ENCODE measurements at regions not wholly inside any gene's neighbourhood (a gene's known extent, or its start where the extent isn't known, plus 50 kb on each side); places are given as distances from the start of the nearest gene placed in this dataset.

DNA sequence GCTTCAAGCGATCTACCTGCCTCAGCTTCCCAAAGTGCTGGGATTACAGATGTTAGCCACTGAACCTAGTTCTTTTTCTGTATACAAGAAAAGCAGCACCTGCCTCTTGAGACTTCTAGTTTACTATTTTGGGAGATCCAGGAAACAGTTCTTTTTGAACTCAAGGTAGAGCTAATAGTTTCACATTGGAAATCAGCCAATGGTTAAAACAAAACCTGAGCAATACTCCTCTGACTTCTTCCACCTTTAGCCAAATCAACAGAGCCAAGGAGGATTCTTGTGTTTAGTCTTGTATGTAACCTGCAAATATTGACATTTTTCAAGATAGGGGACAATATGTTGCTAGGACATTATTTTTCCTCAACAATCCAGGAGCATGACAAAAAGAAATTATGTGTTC, 349.4 kb downstream of the SH3GL2 start:
- CTCF ChIA-PET, result no interaction called here
- H3K4me3 ChIP-seq (ENCODE audit: insufficient read depth, low read depth, low read length), result no peak overlapping the region

More for the DNA sequence above, 349.4 kb downstream of the SH3GL2 start:
- BruUV-seq (replicated peaks), result no TSS peak
- Histone ChIP-seq H2AK9ac (replicated peaks; ENCODE audit: low read depth, low read length, poor library complexity) (no peak overlapping the region), H3K9me3 (ENCODE audit: control insufficient read depth, insufficient read depth, low read length) (no peaks in the 10 kb centered on the region), H3K4me1 (ENCODE audit: control insufficient read depth, insufficient read depth, low read length) (no peaks in the 10 kb centered on the region), H2AK5ac (ENCODE audit: low read depth, low read length) (no peak overlapping the region), H2BK15ac (ENCODE audit: low read depth, low read length) (no peak overlapping the region), H3K4ac (ENCODE audit: low read depth, low read length) (no peak overlapping the region), H3K27ac (ENCODE audit: insufficient read depth, low read length) (no peak overlapping the region), H2BK5ac (ENCODE audit: low read depth, low read length, poor library complexity, severe bottlenecking) (no peak overlapping the region), H3K23ac (ENCODE audit: low read depth, low read length) (no peak overlapping the region), H3K27me3 (ENCODE audit: control insufficient read depth, insufficient read depth, low read length) (no peaks in the 10 kb centered on the region), H2AFZ (replicated peaks; ENCODE audit: low read length, poor library complexity) (no peak overlapping the region), H3K56ac (ENCODE audit: extremely low read depth, insufficient read depth, low read length) (no peak overlapping the region), H3K79me1 (ENCODE audit: low read depth in 1 of 2, low read length in 2 of 2) (no peaks in the 10 kb centered on the region), H2BK20ac (ENCODE audit: low read depth, low read length) (no peak overlapping the region), H3K9me1 (ENCODE audit: insufficient read depth, low read length) (no peaks in the 10 kb centered on the region), H3K18ac (ENCODE audit: low read depth, low read length) (no peak overlapping the region), H3K14ac (replicated peaks; ENCODE audit: low read depth, low read length) (no peak overlapping the region), H4K5ac (ENCODE audit: low read depth, low read length) (no peak overlapping the region), H3K36me3 (ENCODE audit: control insufficient read depth, insufficient read depth, low read length) (no peaks in the 10 kb centered on the region), H4K8ac (ENCODE audit: low read depth in 2 of 2, low read length in 2 of 2) (no peak overlapping the region), H4K91ac (ENCODE audit: insufficient read depth, low read depth, low read length) (no peak overlapping the region), H2BK120ac (ENCODE audit: low read depth, low read length) (no peak overlapping the region), H3K9ac (ENCODE audit: low read depth, low read length) (no peak overlapping the region), H3K4me2 (ENCODE audit: low read depth, low read length) (no peak overlapping the region), H4K20me1 (ENCODE audit: insufficient read depth, low read length) (no peaks in the 10 kb centered on the region)
- DNase-seq (no peak), ATAC-seq (ENCODE audit: low read depth) (no peak)
- in situ Hi-C loops (cut with MboI; ENCODE audit: low sequenced_read_pairs) (no loop called here), intact Hi-C loops (cut with micrococcal nuclease) (no loop called here), dilution Hi-C loops (cut with HindIII; ENCODE audit: low sequenced_read_pairs, unreplicated experiment) (no loop called here)
- WGBS, 2 experiments (ENCODE audit: extremely low coverage in 2 of 2, insufficient read length in 1 of 2), result no CpG with 5 or more reads among the region's 1 CpG
- POLR2A ChIA-PET (ENCODE audit: unreplicated experiment), result no interaction called here
- no peak for TF ChIP-seq RCOR1 (IDR thresholded peaks at IDR 0.05; ENCODE audit: insufficient replicate concordance, low read length)
- TF ChIP-seq, protein P1, sequence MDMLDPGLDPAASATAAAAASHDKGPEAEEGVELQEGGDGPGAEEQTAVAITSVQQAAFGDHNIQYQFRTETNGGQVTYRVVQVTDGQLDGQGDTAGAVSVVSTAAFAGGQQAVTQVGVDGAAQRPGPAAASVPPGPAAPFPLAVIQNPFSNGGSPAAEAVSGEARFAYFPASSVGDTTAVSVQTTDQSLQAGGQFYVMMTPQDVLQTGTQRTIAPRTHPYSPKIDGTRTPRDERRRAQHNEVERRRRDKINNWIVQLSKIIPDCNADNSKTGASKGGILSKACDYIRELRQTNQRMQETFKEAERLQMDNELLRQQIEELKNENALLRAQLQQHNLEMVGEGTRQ (IDR thresholded peaks at IDR 0.05; ENCODE audit: low read depth, low read length), result no peak
- TF ChIP-seq BHLHE40 (IDR thresholded peaks at IDR 0.05; ENCODE audit: low read depth, low read length), result no peak
- TF ChIP-seq RFX5 (IDR thresholded peaks at IDR 0.05; ENCODE audit: low read depth, low read length), result no peak
- TF ChIP-seq MAFK (IDR thresholded peaks at IDR 0.05; ENCODE audit: low read depth, low read length), result no peak
- TF ChIP-seq POLR2A (IDR thresholded peaks at IDR 0.05; ENCODE audit: low read depth, low read length), result no peak
- TF ChIP-seq MXI1 (IDR thresholded peaks at IDR 0.05; ENCODE audit: borderline replicate concordance, low read depth, low read length), result no peak
- TF ChIP-seq CHD1 (IDR thresholded peaks at IDR 0.05; ENCODE audit: low read depth, low read length), result no peak
- no peak for TF ChIP-seq MAZ (IDR thresholded peaks at IDR 0.05; ENCODE audit: borderline replicate concordance, low read depth, low read length)
